ENCODE measurements at regions not wholly inside any gene's neighbourhood (a gene's known extent, or its start where the extent isn't known, plus 50 kb on each side); places are given as distances from the start of the nearest gene placed in this dataset.

DNA sequence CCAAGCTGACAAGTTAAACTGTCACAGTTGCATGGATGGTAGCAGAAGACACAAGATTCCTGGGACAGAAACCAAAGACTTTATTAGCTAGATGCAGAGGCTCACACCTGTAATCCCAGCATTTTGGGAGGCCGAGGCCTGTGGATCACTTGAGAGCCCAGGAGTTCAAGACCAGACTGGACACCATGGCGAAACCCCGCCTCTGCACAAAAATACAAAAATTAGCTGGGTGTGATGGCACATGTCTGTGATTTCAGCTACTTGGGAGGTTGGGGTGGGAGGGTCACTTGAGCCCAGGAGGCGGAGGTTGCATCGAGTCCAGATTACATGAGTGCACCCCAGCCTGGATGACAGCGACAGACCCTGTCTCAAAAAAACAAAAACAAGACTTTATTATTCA, 346.6 kb downstream of the IRS2 start:
- TF ChIP-seq, protein P1, sequence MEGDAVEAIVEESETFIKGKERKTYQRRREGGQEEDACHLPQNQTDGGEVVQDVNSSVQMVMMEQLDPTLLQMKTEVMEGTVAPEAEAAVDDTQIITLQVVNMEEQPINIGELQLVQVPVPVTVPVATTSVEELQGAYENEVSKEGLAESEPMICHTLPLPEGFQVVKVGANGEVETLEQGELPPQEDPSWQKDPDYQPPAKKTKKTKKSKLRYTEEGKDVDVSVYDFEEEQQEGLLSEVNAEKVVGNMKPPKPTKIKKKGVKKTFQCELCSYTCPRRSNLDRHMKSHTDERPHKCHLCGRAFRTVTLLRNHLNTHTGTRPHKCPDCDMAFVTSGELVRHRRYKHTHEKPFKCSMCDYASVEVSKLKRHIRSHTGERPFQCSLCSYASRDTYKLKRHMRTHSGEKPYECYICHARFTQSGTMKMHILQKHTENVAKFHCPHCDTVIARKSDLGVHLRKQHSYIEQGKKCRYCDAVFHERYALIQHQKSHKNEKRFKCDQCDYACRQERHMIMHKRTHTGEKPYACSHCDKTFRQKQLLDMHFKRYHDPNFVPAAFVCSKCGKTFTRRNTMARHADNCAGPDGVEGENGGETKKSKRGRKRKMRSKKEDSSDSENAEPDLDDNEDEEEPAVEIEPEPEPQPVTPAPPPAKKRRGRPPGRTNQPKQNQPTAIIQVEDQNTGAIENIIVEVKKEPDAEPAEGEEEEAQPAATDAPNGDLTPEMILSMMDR (IDR thresholded peaks at IDR 0.05), result no peak
- TF ChIP-seq POLR2A (IDR thresholded peaks at IDR 0.05), result no peak
